Upper lobe of right lung (tissue), 1 donor: ENCODE measurements at regions not wholly inside any gene's neighbourhood (a gene's known extent, or its start where the extent isn't known, plus 50 kb on each side); places are given as distances from the start of the nearest gene placed in this dataset.
"Not testable (repeated sequence)": the region's sequence is repeated elsewhere in the genome, so short reads cannot be mapped to it uniquely, and the experiment has no call there.

Experiments
- ATAC-seq: fragments of 200-7000 bp; cut with Tn5 transposase; one replicate; pipeline ENCODE4 v1.9.1; 2020; ENCODE audit warnings: mild to moderate bottlenecking, moderate library complexity
- DNase-seq: peaks from one replicate; pipeline ENCODE4 v3.0.0-alpha.2; 2020
- H3K27ac ChIP-seq: fragments of 200-600 bp; one replicate; pipeline ENCODE4 v1.8.0; 2022
- H3K27me3 ChIP-seq: fragments of 200-600 bp; one replicate; pipeline ENCODE4 v1.8.0; 2022; ENCODE audit warnings: mild to moderate bottlenecking
- H3K36me3 ChIP-seq: fragments of 200-600 bp; one replicate; pipeline ENCODE4 v1.8.0; 2022
- H3K4me1 ChIP-seq: fragments of 200-600 bp; one replicate; pipeline ENCODE4 v1.8.0; 2022
- H3K4me3 ChIP-seq: fragments of 200-600 bp; one replicate; pipeline ENCODE4 v1.8.0; 2022; ENCODE audit warnings: mild to moderate bottlenecking
- H3K9me3 ChIP-seq: fragments of 200-600 bp; one replicate; pipeline ENCODE4 v1.8.0; 2022
- intact Hi-C: fragments of 100-400 bp; cut with DNase I; formaldehyde crosslinking; loops from one replicate; pipeline ENCODE4 v1.11.0; 2022
- TF ChIP-seq, protein P1 (sequence below): fragments of 200-600 bp; IDR thresholded peaks from one replicate; pipeline ENCODE4 v1.8.0; 2022; ENCODE audit warnings: antibody characterized with exemption
- donor health status: DM: no; HTN: yes; CAD: no; lungs with severe emphysema.

DNA sequence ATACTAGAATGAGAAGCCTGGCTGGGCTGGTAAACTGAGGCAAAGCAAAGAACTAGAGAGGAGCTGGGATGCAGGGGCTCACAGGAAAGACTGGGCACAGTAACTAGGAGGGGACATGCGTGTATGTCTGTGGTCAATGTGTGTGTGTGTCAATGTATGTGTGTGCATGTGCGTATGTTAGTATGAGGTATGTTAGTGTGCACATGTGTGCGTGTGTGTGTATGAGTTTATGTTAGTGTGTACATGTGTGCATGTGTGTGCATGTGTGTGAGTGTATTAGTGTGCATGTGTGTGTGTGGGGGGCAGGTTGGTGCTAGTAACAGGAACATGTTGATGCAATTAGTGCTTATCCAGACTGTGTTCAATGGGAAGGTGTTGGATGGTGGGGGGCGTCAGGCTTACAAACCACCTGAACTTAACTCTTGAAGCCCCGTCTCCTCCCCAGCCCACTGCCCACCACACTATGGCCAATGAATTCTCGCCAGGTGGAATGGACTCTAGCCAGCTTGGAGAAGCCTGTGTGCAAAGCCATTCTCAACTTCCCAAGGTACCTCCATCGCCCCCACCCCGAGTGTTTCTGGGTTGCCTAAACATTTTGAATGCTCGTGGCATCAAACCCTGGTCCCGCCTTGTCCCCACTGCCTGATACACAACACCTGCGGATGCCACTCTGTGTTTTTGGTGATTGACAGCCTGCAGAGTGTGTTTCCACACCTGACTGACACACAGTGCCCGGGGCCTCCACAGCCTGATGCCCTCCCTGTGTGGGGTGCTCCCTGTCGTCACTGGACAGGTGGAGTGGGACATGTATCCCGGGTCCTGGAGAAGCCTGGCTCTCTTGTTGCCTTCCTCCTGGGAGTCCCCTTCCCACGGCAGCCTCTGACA lies 90.1 kb upstream of the ASB18 start:
- ATAC-seq (no peak), DNase-seq (no peak)
- Histone ChIP-seq H3K27ac (no peak overlapping the region), H3K36me3 (no peaks in the 10 kb centered on the region), H3K9me3 (no peaks in the 10 kb centered on the region), H3K27me3 (no peaks in the 10 kb centered on the region), H3K4me1 (no peaks in the 10 kb centered on the region), H3K4me3 (no peak overlapping the region)
- intact Hi-C loops: loop anchor here (5.0 kb wide), 1 partner anchor 708 kb away; no protein-coding TSS in a partner anchor
- TF ChIP-seq, protein P1, sequence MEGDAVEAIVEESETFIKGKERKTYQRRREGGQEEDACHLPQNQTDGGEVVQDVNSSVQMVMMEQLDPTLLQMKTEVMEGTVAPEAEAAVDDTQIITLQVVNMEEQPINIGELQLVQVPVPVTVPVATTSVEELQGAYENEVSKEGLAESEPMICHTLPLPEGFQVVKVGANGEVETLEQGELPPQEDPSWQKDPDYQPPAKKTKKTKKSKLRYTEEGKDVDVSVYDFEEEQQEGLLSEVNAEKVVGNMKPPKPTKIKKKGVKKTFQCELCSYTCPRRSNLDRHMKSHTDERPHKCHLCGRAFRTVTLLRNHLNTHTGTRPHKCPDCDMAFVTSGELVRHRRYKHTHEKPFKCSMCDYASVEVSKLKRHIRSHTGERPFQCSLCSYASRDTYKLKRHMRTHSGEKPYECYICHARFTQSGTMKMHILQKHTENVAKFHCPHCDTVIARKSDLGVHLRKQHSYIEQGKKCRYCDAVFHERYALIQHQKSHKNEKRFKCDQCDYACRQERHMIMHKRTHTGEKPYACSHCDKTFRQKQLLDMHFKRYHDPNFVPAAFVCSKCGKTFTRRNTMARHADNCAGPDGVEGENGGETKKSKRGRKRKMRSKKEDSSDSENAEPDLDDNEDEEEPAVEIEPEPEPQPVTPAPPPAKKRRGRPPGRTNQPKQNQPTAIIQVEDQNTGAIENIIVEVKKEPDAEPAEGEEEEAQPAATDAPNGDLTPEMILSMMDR: no peak

DNA sequence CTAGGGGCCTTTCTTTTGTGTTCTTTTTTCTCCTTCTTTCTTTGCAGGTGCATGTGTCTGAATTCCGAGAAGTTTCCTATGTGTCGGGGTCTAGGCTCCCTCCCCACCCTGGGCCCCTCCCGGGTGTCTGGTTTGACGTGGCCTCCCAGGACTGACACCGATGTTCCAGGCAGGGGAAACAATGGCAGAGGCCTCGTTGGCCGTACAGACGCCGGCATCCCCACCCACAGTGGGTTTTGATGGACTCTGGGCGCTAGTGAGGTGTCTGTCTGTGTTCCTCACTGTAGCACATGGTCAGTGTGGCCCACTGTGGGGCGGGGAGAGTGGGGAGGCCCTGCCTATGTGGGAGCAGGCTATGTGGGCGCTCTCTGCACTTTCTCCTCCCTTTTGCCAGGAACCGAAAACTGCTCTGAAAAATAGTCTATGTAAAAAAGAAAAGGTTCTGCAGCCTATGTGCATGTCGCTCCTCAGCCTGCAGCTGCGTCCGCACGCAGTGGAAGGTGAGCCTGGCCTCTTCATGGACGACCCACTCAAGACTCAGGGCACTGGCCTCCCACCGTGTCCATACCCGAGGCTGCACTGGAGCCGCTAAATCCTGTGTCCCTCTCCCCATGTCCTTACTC lies 90.9 kb upstream of the ASB18 start:
- Histone ChIP-seq H3K9me3 (no peaks in the 10 kb centered on the region), H3K27me3 (no peaks in the 10 kb centered on the region), H3K4me3 (no peak overlapping the region), H3K27ac (no peak overlapping the region), H3K36me3 (no peaks in the 10 kb centered on the region), H3K4me1 (no peaks in the 10 kb centered on the region)
- TF ChIP-seq, protein P1: no peak
- intact Hi-C loops: loop anchor here (5.0 kb wide), 1 partner anchor 707 kb away; no protein-coding TSS in a partner anchor
- no peak for ATAC-seq
- no peak for DNase-seq

DNA sequence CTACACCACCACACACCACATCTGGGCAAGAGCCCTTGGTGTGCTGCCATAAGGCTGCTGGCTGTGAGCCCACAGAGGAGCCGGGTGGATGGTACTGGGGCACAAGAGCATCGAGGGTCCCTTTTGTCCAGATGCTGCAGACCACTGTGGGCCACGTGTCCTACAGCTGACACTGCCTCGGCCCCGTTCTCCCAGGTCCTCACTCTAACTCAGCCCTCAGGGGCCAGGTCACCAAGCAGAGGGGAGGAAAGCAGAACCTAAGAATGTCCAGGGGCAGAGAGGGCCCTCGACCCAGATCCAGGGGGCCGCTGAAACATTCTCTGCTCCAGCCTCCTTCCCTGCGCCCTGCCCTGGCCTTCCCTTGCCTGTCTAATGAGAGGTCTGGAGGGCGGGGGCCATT lies 91.7 kb upstream of the ASB18 start:
- intact Hi-C loops: no loop called here

DNA sequence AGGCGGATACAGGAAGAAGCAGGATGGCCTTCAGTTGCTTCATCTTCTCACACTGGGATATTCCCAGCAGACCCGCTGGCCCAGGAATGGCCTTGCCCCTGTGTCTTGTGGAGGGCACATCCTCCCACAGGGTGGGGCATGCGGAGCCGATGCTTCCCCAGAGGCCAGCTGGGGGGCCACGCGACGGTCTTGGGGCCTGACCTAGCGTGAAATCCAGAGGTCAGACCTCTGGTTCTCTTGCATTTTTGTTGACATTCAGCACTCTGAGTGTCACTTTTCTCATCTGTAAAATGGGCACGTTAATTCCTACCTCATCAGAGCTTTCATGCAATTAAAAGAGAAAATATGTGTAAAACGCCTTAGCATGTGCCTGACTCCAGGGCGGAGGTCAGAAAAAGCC lies 92.1 kb upstream of the ASB18 start:
- H3K4me3 ChIP-seq, DNase-seq, ATAC-seq, H3K36me3 ChIP-seq, H3K9me3 ChIP-seq, H3K27me3 ChIP-seq, H3K4me1 ChIP-seq, H3K27ac ChIP-seq, intact Hi-C loops: not testable (repeated sequence)

More for the DNA sequence above, 91.7 kb upstream of the ASB18 start:
- no peak for ATAC-seq
- no peak for DNase-seq
- Histone ChIP-seq H3K36me3 (no peaks in the 10 kb centered on the region), H3K9me3 (no peaks in the 10 kb centered on the region), H3K27me3 (no peaks in the 10 kb centered on the region), H3K4me3 (no peak overlapping the region), H3K4me1 (no peaks in the 10 kb centered on the region), H3K27ac (no peak overlapping the region)
- TF ChIP-seq, protein P1: no peak

DNA sequence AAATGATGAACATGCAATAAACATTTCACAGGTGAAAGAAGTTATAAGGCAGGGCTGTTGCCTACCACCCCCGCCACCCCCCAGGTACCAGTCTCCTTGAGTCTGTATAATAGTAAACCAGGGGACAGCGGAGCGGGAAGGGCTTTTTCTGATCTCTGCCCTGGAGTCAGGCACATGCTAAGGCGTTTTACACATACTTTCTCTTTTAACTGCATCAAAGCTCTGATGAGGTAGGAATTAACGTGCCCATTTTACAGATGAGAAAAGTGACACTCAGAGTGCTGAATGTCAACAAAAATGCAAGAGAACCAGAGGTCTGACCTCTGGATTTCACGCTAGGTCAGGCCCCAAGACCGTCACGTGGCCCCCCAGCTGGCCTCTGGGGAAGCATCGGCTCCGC lies 94.3 kb upstream of the ASB18 start:
- ATAC-seq, intact Hi-C loops, DNase-seq, H3K4me3 ChIP-seq, H3K27ac ChIP-seq, H3K4me1 ChIP-seq, H3K36me3 ChIP-seq, H3K9me3 ChIP-seq, H3K27me3 ChIP-seq: not testable (repeated sequence)

DNA sequence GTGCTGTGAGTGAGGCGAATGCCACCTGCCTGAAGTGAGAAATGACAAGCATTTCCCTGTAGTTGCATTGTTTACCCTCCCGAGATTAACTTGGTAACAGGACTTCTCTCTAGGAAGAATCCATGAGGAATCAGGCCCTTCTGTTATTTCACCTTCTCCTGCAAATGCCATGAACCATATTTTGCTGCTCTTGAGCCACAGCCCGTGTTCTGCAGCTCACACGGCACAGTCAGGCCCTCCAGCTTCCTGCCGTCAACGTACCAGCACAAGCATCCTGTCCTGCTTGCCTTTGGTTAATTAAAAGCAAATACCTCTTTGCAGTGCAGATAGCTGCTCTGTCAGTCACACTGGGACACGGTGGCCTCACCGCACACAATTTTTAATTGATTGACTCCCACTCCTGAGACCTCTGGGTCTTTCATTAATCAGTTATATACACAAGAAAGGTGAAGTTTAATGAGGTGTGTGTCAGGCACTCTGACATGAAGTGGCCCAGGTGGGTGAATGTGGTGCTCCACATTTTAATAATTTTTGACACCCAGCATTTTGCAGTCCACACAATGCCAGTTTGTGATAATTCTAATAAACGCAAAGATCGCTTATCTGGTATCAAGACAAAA lies 95.3 kb upstream of the ASB18 start:
- TF ChIP-seq, protein P1: no peak
- no peak for ATAC-seq
- no peaks in the 10 kb centered on the region for H3K9me3 ChIP-seq

More for the DNA sequence above, 95.3 kb upstream of the ASB18 start:
- H3K36me3 ChIP-seq: no peaks in the 10 kb centered on the region
- no peaks in the 10 kb centered on the region for H3K27me3 ChIP-seq
- no peak overlapping the region for H3K27ac ChIP-seq
- no peak overlapping the region for H3K4me3 ChIP-seq
- intact Hi-C loops: no loop called here
- DNase-seq: no peak
- H3K4me1 ChIP-seq: no peaks in the 10 kb centered on the region
